Endothelial cell of umbilical vein (primary cell): ENCODE measurements at regions not wholly inside any gene's neighbourhood (a gene's known extent, or its start where the extent isn't known, plus 50 kb on each side); places are given as distances from the start of the nearest gene placed in this dataset.

Experiments
- BruUV-seq: library from RNA; stranded (reverse); fragments of 400-500 nt; replicated peaks from 2 replicates; lab custom pipeline; 2021; lab: Mats Ljungman, UMichigan
- CTCF ChIA-PET: fragments of 300-600, 350-600 bp; sonication (Branson Sonifier 250); formaldehyde crosslinking; loops from one replicate; lab custom pipeline; 2021; ENCODE audit warnings: antibody characterized with exemption, inconsistent platforms; lab: Charles Lee
- POLR2A ChIA-PET: fragments of 300-600, 350-600 bp; sonication (Branson Sonifier 250); formaldehyde crosslinking; loops from one replicate; lab custom pipeline; 2021; ENCODE audit warnings: antibody characterized with exemption, inconsistent platforms; lab: Charles Lee
- DNase-seq: peaks from one replicate; pipeline ENCODE4 v3.0.0-alpha.2; 2011; ENCODE audit warnings: low read depth, low spot score
- FAIRE-seq: peaks from 2 replicates; lab custom pipeline; 2011; peaks lifted over from hg19 to GRCh38; lab: Jason Lieb, UNC
- H2AFZ ChIP-seq: 2 replicates; pipeline ENCODE4 v1.6.0; 2012; ENCODE audit warnings: low read depth, low read length, control low read depth, inconsistent platforms
- H3K27ac ChIP-seq: 2 replicates; pipeline ENCODE4 v1.5.1; 2011; ENCODE audit warnings: low read depth, mild to moderate bottlenecking, control low read depth, low read length, moderate library complexity; ENCODE audit not compliant: insufficient read depth
- H3K27me3 ChIP-seq, 2 experiments: 2 replicates each; pipeline versions ENCODE4 v1.6.0 to v1.6.1; 2011; ENCODE audit warnings: low read length in 2 of 2, mixed read lengths in 1 of 2; ENCODE audit not compliant: control insufficient read depth in 2 of 2, insufficient read depth in 2 of 2
- H3K36me3 ChIP-seq, 2 experiments: 2 replicates in 1 of 2; 3 replicates in 1 of 2; pipeline ENCODE4 v1.5.1; 2011; ENCODE audit warnings: low read length in 2 of 2, mild to moderate bottlenecking in 1 of 2, moderate library complexity in 1 of 2; ENCODE audit not compliant: control insufficient read depth in 2 of 2, insufficient read depth in 2 of 2; ENCODE audit errors: extremely low read depth in 1 of 2
- H3K4me1 ChIP-seq: 3 replicates; pipeline ENCODE4 v1.5.1; 2011; ENCODE audit warnings: mild to moderate bottlenecking, low read length; ENCODE audit not compliant: control insufficient read depth, insufficient read depth; ENCODE audit errors: extremely low read depth
- H3K4me2 ChIP-seq: 2 replicates; pipeline ENCODE4 v1.6.1; 2011; ENCODE audit warnings: low read length, control low read depth, mixed read lengths; ENCODE audit not compliant: insufficient read depth
- H3K4me3 ChIP-seq, 3 experiments: fragments of 200-600 bp in 1 of 3; sonication (generic), shearing (Covaris generic) in 1 of 3; replicated peaks in 1 of 3; 2 replicates each; pipeline ENCODE4 v1.5.1; 2011 to 2016; ENCODE audit warnings: control low read depth in 3 of 3, low read length in 3 of 3, mild to moderate bottlenecking in 2 of 3, inconsistent platforms in 1 of 3, low read depth in 1 of 3, moderate library complexity in 1 of 3; ENCODE audit not compliant: insufficient read depth in 1 of 3
- H3K79me2 ChIP-seq: 2 replicates; pipeline ENCODE4 v1.6.0; 2012; ENCODE audit warnings: low read length, inconsistent platforms; ENCODE audit not compliant: control insufficient read depth, insufficient read depth
- H3K9ac ChIP-seq: replicated peaks from 2 replicates; pipeline ENCODE3; 2011; ENCODE audit warnings: low read length, control low read depth; ENCODE audit not compliant: insufficient read depth; ENCODE audit errors: extremely low read depth
- H3K9me1 ChIP-seq: replicated peaks from 3 replicates; pipeline ENCODE4 v1.6.0; 2011; ENCODE audit warnings: mild to moderate bottlenecking, low read length; ENCODE audit not compliant: control insufficient read depth, insufficient read depth; ENCODE audit errors: extremely low read depth
- H3K9me3 ChIP-seq: replicated peaks from 2 replicates; pipeline ENCODE4 v1.5.1; 2012; ENCODE audit warnings: low read length, inconsistent platforms; ENCODE audit not compliant: control insufficient read depth, insufficient read depth
- H4K20me1 ChIP-seq: replicated peaks from 2 replicates; pipeline ENCODE3; 2011; ENCODE audit warnings: mild to moderate bottlenecking, low read length; ENCODE audit not compliant: control insufficient read depth, insufficient read depth; ENCODE audit errors: extremely low read depth
- EZH2 ChIP-seq: IDR thresholded peaks from 2 replicates; pipeline ENCODE4 v1.6.1; 2012; ENCODE audit warnings: borderline replicate concordance, low read depth, mild to moderate bottlenecking, moderate library complexity, low read length, inconsistent platforms; ENCODE audit not compliant: severe bottlenecking
- FOS ChIP-seq: IDR thresholded peaks from 2 replicates; pipeline ENCODE4 v1.6.1; 2011; ENCODE audit warnings: mild to moderate bottlenecking, low read length, moderate library complexity, borderline replicate concordance; ENCODE audit not compliant: insufficient read depth
- GATA2 ChIP-seq: IDR thresholded peaks from 2 replicates; pipeline ENCODE4 v1.7.0; 2011; ENCODE audit warnings: low read depth, mild to moderate bottlenecking, moderate library complexity, mixed read lengths, low read length; ENCODE audit not compliant: insufficient read length, insufficient read depth
- JUN ChIP-seq: IDR thresholded peaks from 2 replicates; pipeline ENCODE4 v1.6.1; 2011; ENCODE audit warnings: borderline replicate concordance, low read depth; ENCODE audit not compliant: insufficient read length, insufficient read depth
- MYC ChIP-seq: IDR thresholded peaks from one replicate; pipeline ENCODE4 v1.6.1; 2011; ENCODE audit warnings: mild to moderate bottlenecking, low read depth, low read length
- POLR2A ChIP-seq: IDR thresholded peaks from 2 replicates; pipeline ENCODE4 v1.6.1; 2012; ENCODE audit warnings: low read depth, mild to moderate bottlenecking, control low read depth, low read length
- POLR2AphosphoS5 ChIP-seq: IDR thresholded peaks from 2 replicates; pipeline ENCODE4 v1.6.1; 2012; ENCODE audit warnings: low read depth, mild to moderate bottlenecking, control low read depth, low read length, moderate library complexity; ENCODE audit not compliant: insufficient read depth
- dilution Hi-C: fragments of 300-500 bp; cut with MboI; formaldehyde crosslinking; loops from one replicate; pipeline ENCODE4 v1.15.0; 2019; ENCODE audit warnings: low sequenced_read_pairs; ENCODE audit not compliant: extremely low pct_ligation_motif_present
- intact Hi-C: fragments of 100-400 bp; cut with micrococcal nuclease; formaldehyde crosslinking; loops from one replicate; pipeline ENCODE4 v1.10.0; 2022
- TF ChIP-seq, protein P1 (sequence below): IDR thresholded peaks from 2 replicates; pipeline ENCODE4 v1.6.1; 2011; ENCODE audit not compliant: insufficient read depth, insufficient read length
- TF ChIP-seq, protein P2 (sequence below), 2 donors: IDR thresholded peaks; 1 replicate in 1 of 2; 2 replicates in 1 of 2; pipeline ENCODE4 v1.5.1; 2011; ENCODE audit warnings: low read length in 2 of 2, mild to moderate bottlenecking in 2 of 2, moderate library complexity in 2 of 2, control low read depth in 1 of 2, inconsistent platforms in 1 of 2, low read depth in 1 of 2; ENCODE audit not compliant: insufficient read depth in 1 of 2; ENCODE audit errors: extremely low read depth in 1 of 2

- H3K9me1 ChIP-seq = no peaks in the 10 kb centered on the region
- no peak overlapping the region for H3K9ac ChIP-seq
- H3K4me3 ChIP-seq = no peak overlapping the region
- CTCF ChIA-PET = no interaction called here
- intact Hi-C loops (no loop called here), dilution Hi-C loops (no loop called here)
- no peaks in the 10 kb centered on the region for H3K4me1 ChIP-seq
- POLR2A ChIA-PET = no interaction called here
- no peak overlapping the region for H3K27ac ChIP-seq
- FAIRE-seq = no peak
- H4K20me1 ChIP-seq = no peaks in the 10 kb centered on the region
- no TSS peak for BruUV-seq
- H3K4me2 ChIP-seq = no peak overlapping the region
- DNase-seq = no peak
- H3K36me3 ChIP-seq = no peaks in the 10 kb centered on the region
- no peak overlapping the region for H2AFZ ChIP-seq
- H3K79me2 ChIP-seq = no peaks in the 10 kb centered on the region
- TF ChIP-seq, protein P1, sequence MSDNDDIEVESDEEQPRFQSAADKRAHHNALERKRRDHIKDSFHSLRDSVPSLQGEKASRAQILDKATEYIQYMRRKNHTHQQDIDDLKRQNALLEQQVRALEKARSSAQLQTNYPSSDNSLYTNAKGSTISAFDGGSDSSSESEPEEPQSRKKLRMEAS = no peak
- TF ChIP-seq FOS = no peak
- TF ChIP-seq JUN = no peak
- TF ChIP-seq MYC = no peak
- TF ChIP-seq POLR2AphosphoS5 = no peak
- no peak for TF ChIP-seq POLR2A
- TF ChIP-seq GATA2 = no peak
- H3K27me3 ChIP-seq = no peaks in the 10 kb centered on the region
- H3K9me3 ChIP-seq = no peaks in the 10 kb centered on the region
Observed at GRCh38 chr3:13134166-13134878, 61.1 kb upstream of the IQSEC1 start.

DNA sequence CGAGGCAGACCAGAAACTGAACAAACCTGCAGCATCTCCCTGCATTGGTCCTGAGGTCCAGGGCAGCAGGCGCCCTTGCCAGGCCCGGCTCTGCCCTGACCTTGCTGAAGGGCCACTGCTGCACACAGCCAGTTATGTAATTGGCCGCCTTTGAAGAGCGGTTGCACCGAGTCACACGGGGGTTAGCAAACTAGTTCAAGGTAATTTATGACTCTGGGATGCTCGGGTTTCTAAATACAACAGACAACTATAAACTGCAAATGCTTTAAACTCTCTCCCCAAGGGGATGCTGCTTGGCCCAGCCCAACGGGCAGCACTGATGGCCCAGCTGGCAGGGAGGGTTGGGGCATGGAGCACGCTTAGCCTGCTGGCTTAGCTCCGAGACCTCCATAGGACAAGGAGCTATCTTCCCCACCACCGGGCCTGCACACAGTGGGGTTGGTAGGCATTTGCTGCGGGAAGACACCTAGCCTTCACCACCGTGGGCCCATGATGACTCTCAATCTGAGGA lies 60.3 kb upstream of the IQSEC1 start:
- DNase-seq (no peak), FAIRE-seq (no peak)
- Histone ChIP-seq H3K9me3 (no peaks in the 10 kb centered on the region), H4K20me1 (no peaks in the 10 kb centered on the region), H3K4me2 (no peak overlapping the region), H2AFZ (no peak overlapping the region), H3K27ac (no peak overlapping the region), H3K9me1 (no peaks in the 10 kb centered on the region), H3K36me3 (no peaks in the 10 kb centered on the region), H3K4me3 (no peak overlapping the region), H3K9ac (no peak overlapping the region), H3K4me1 (no peaks in the 10 kb centered on the region), H3K27me3 (no peaks in the 10 kb centered on the region), H3K79me2 (no peaks in the 10 kb centered on the region)
- BruUV-seq = no TSS peak
- dilution Hi-C loops = no loop called here
- TF ChIP-seq POLR2AphosphoS5 (no peak), POLR2A (no peak), EZH2 (no peak), MYC (no peak), JUN (no peak)
- TF ChIP-seq, protein P2, sequence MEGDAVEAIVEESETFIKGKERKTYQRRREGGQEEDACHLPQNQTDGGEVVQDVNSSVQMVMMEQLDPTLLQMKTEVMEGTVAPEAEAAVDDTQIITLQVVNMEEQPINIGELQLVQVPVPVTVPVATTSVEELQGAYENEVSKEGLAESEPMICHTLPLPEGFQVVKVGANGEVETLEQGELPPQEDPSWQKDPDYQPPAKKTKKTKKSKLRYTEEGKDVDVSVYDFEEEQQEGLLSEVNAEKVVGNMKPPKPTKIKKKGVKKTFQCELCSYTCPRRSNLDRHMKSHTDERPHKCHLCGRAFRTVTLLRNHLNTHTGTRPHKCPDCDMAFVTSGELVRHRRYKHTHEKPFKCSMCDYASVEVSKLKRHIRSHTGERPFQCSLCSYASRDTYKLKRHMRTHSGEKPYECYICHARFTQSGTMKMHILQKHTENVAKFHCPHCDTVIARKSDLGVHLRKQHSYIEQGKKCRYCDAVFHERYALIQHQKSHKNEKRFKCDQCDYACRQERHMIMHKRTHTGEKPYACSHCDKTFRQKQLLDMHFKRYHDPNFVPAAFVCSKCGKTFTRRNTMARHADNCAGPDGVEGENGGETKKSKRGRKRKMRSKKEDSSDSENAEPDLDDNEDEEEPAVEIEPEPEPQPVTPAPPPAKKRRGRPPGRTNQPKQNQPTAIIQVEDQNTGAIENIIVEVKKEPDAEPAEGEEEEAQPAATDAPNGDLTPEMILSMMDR (IDR thresholded peaks at IDR 0.05; ENCODE audit: extremely low read depth in 1 of 2, insufficient read depth in 1 of 2, low read depth in 1 of 2, low read length in 2 of 2) = no peak
- ChIA-PET CTCF (no interaction called here), POLR2A (no interaction called here)
- intact Hi-C loops = no loop called here
